ENCODE measurements at regions not wholly inside any gene's neighbourhood (a gene's known extent, or its start where the extent isn't known, plus 50 kb on each side); places are given as distances from the start of the nearest gene placed in this dataset.

DNA sequence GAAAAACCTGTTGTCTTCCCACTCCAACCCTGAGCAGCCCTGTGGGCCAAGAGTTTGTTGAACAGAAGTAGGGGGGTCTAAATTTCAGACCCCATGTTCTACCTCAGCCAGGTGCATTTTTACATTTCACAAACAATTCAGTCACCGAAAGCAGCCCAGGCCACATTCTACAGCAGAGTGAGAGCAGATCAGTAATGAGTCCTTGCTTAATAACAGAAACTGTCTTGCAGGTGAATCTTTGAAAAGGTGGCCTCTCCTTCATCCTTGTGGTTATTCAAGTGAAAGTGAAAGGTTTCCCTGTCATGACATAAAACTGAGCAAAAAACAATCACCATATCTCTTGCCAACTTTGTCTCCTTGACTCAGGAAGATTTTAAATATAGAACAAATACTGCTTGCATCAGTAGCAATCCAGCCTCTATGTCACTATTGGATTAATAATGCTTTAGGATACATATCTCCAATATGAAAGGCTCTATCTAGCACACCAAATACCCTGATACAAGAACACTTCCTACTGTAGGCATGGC is 670.2 kb downstream of the DIAPH3 start:
- no peaks in the 10 kb centered on the region for H3K4me1 ChIP-seq (ENCODE audit: insufficient read depth, low read length)
- Mint-ChIP-seq H3K4me1 (peaks cover 23 to 27% of the 10 kb centered on the region in 2 experiments), H3K36me3 (ENCODE audit: insufficient read depth in 1 of 3, low read depth in 3 of 3) (no peaks in the 10 kb centered on the region), H3K27ac (peak overlapping the region in 2 of 3 experiments; percentile 71; a peak in 1 of 7 replicates), H3K4me3 (no peak overlapping the region), H3K27me3 (ENCODE audit: low read depth) (peaks cover 2% of the 10 kb centered on the region), H3K9me3 (no peaks in the 10 kb centered on the region)
- no peak overlapping the region for H2BK12ac ChIP-seq (ENCODE audit: insufficient read length, low read depth, low read length)
- H3K18ac ChIP-seq (ENCODE audit: insufficient read length, low read depth, low read length), result no peak overlapping the region
- no peaks in the 10 kb centered on the region for H3K9me3 ChIP-seq (ENCODE audit: control insufficient read depth, low read depth, low read length)
- no peaks in the 10 kb centered on the region for H3K23me2 ChIP-seq (ENCODE audit: insufficient read length, low read depth, low read length, poor library complexity, severe bottlenecking)
- H2AFZ ChIP-seq (ENCODE audit: low read length), result no peak overlapping the region
- no peak overlapping the region for H3K9ac ChIP-seq (ENCODE audit: extremely low read depth, insufficient read length, low read length)
- TF ChIP-seq, protein P1, sequence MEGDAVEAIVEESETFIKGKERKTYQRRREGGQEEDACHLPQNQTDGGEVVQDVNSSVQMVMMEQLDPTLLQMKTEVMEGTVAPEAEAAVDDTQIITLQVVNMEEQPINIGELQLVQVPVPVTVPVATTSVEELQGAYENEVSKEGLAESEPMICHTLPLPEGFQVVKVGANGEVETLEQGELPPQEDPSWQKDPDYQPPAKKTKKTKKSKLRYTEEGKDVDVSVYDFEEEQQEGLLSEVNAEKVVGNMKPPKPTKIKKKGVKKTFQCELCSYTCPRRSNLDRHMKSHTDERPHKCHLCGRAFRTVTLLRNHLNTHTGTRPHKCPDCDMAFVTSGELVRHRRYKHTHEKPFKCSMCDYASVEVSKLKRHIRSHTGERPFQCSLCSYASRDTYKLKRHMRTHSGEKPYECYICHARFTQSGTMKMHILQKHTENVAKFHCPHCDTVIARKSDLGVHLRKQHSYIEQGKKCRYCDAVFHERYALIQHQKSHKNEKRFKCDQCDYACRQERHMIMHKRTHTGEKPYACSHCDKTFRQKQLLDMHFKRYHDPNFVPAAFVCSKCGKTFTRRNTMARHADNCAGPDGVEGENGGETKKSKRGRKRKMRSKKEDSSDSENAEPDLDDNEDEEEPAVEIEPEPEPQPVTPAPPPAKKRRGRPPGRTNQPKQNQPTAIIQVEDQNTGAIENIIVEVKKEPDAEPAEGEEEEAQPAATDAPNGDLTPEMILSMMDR (conservative IDR thresholded peaks at IDR 0.05), result no peak
- no peak overlapping the region for H3K23ac ChIP-seq (ENCODE audit: insufficient read length, low read depth, low read length)
- H3K14ac ChIP-seq (ENCODE audit: insufficient read depth, low read length), result no peak overlapping the region
- H3K79me1 ChIP-seq (ENCODE audit: insufficient read depth, low read depth, low read length, poor library complexity, severe bottlenecking), result no peaks in the 10 kb centered on the region
- no peaks in the 10 kb centered on the region for H4K20me1 ChIP-seq (ENCODE audit: control insufficient read depth, insufficient read depth, insufficient read length)
- H3K79me2 ChIP-seq (ENCODE audit: insufficient read depth, low read length), result no peaks in the 10 kb centered on the region
- no peak overlapping the region for H3K56ac ChIP-seq (ENCODE audit: insufficient read length, low read depth, low read length)
- H4K91ac ChIP-seq (ENCODE audit: insufficient read length, low read depth, low read length), result no peak overlapping the region
- no peak overlapping the region for H3K27ac ChIP-seq (ENCODE audit: insufficient read length, low read depth, low read length)
- H2BK20ac ChIP-seq (ENCODE audit: low read depth, low read length, poor library complexity, severe bottlenecking), result no peak overlapping the region
- H4K5ac ChIP-seq (ENCODE audit: insufficient read length, low read depth, low read length), result no peak overlapping the region
- no CpG with 5 or more reads among the region's 1 CpG for WGBS (ENCODE audit: extremely low coverage, insufficient read length, low lambda C conversion rate)
- H4K8ac ChIP-seq (replicated peaks; ENCODE audit: insufficient read length, low read depth, low read length), result no peak overlapping the region
- no peak overlapping the region for H2AK5ac ChIP-seq (ENCODE audit: insufficient read length, low read length)
- H2BK5ac ChIP-seq (ENCODE audit: insufficient read length, low read length), result no peak overlapping the region
- H2BK120ac ChIP-seq (ENCODE audit: low read depth, low read length, poor library complexity, severe bottlenecking), result no peak overlapping the region
- no peaks in the 10 kb centered on the region for H3K27me3 ChIP-seq (ENCODE audit: insufficient read depth, low read length)
- H3T11ph ChIP-seq (ENCODE audit: low read length), result no peak overlapping the region
- H2BK15ac ChIP-seq (ENCODE audit: low read depth, low read length), result no peak overlapping the region
- no peak overlapping the region for H3K4ac ChIP-seq (ENCODE audit: low read depth, low read length)
- DNase-seq, result no peak
- no peak overlapping the region for H3K4me2 ChIP-seq (ENCODE audit: insufficient read depth, insufficient read length, low read length)
